ENCODE measurements at regions not wholly inside any gene's neighbourhood (a gene's known extent, or its start where the extent isn't known, plus 50 kb on each side); places are given as distances from the start of the nearest gene placed in this dataset.

- in situ Hi-C loops (cut with HindIII; ENCODE audit: low pct_unique_long_range_greater_than_20kb, low sequenced_read_pairs) (no loop called here), intact Hi-C loops (cut with micrococcal nuclease; ENCODE audit: unreplicated experiment) (no loop called here)
- Histone ChIP-seq H3K4me1 (ENCODE audit: control insufficient read depth, insufficient read depth, low read length) (no peaks in the 10 kb centered on the region), H3K36me3 (ENCODE audit: control insufficient read depth, insufficient read depth, low read length) (no peaks in the 10 kb centered on the region), H3K9me3 (ENCODE audit: control insufficient read depth, insufficient read depth, low read depth, low read length) (no peaks in the 10 kb centered on the region), H3K4me3 (ENCODE audit: low read depth in 2 of 2, low read length in 2 of 2) (no peak overlapping the region), H3K27me3 (ENCODE audit: control insufficient read depth, insufficient read depth, low read length) (no peaks in the 10 kb centered on the region), H3K27ac (ENCODE audit: low read length) (no peak overlapping the region)
- DNase-seq (ENCODE audit: low read depth, low spot score), result no peak
- BruUV-seq (replicated peaks), result no TSS peak
- ChIA-PET CTCF (no interaction called here), POLR2A (no interaction called here)
- ATAC-seq, result no peak
- TF ChIP-seq REST (IDR thresholded peaks at IDR 0.05; ENCODE audit: insufficient read depth in 1 of 2, low read depth in 2 of 2, low read length in 1 of 2) (no peak), TCF7L2 (IDR thresholded peaks at IDR 0.05; ENCODE audit: low read depth, low read length) (no peak), CTCF (IDR thresholded peaks at IDR 0.05) (no peak)
These were observed 142.0 kb downstream of the PTPN20 start for GRCh38 chr10:47053081-47053798.

- in situ Hi-C loops (cut with HindIII; ENCODE audit: low pct_unique_long_range_greater_than_20kb, low sequenced_read_pairs), result no loop called here
- ATAC-seq (no peak), DNase-seq (ENCODE audit: low read depth, low spot score) (no peak)
- Histone ChIP-seq H3K4me3 (ENCODE audit: low read depth in 2 of 2, low read length in 2 of 2) (no peak overlapping the region), H3K27me3 (ENCODE audit: control insufficient read depth, insufficient read depth, low read length) (no peaks in the 10 kb centered on the region), H3K27ac (ENCODE audit: low read length) (no peak overlapping the region), H3K9me3 (ENCODE audit: control insufficient read depth, insufficient read depth, low read depth, low read length) (no peaks in the 10 kb centered on the region), H3K4me1 (ENCODE audit: control insufficient read depth, insufficient read depth, low read length) (no peaks in the 10 kb centered on the region), H3K36me3 (ENCODE audit: control insufficient read depth, insufficient read depth, low read length) (no peaks in the 10 kb centered on the region)
- intact Hi-C loops (cut with micrococcal nuclease; ENCODE audit: unreplicated experiment), result no loop called here
- TF ChIP-seq SIN3A (IDR thresholded peaks at IDR 0.05; ENCODE audit: borderline replicate concordance, insufficient read depth, low read depth, low read length) (no peak), REST (IDR thresholded peaks at IDR 0.05; ENCODE audit: insufficient read depth in 1 of 2, low read depth in 2 of 2, low read length in 1 of 2) (no peak), CTCF (IDR thresholded peaks at IDR 0.05) (no peak), POLR2AphosphoS5 (IDR thresholded peaks at IDR 0.05; ENCODE audit: low read depth, low read length) (no peak), TCF7L2 (IDR thresholded peaks at IDR 0.05; ENCODE audit: low read depth, low read length) (no peak)
- ChIA-PET POLR2A (no interaction called here), CTCF (no interaction called here)
- no TSS peak for BruUV-seq (replicated peaks)
These were observed 143.7 kb downstream of the PTPN20 start for GRCh38 chr10:47054974-47055373.
